ENCODE measurements at regions not wholly inside any gene's neighbourhood (a gene's known extent, or its start where the extent isn't known, plus 50 kb on each side); places are given as distances from the start of the nearest gene placed in this dataset.

GRCh38 chr9:91078369-91078695 lies 276.7 kb downstream of the SYK start:
- Histone ChIP-seq H3K4me3 (no peak overlapping the region), H3K4me1 (replicated peaks in 1 of 2) (no peaks in the 10 kb centered on the region), H3K27ac (peak overlapping the region in 1 of 5 donors; percentile 25), H3K27me3 (no peaks in the 10 kb centered on the region), H3K9me3 (replicated peaks in 1 of 3) (no peaks in the 10 kb centered on the region), H3K36me3 (replicated peaks in 1 of 2) (no peaks in the 10 kb centered on the region)
- DNase-seq = peak in 1 of 7 donors; percentile 13
- TF ChIP-seq POLR2A (IDR thresholded peaks at IDR 0.05) = no peak
- TF ChIP-seq CTCF (IDR thresholded peaks at IDR 0.05) = no peak
- WGBS, 4 donors = 86 to 90% (median 88%) methylated on average over 5 of the region's 5 CpGs
- intact Hi-C loops (cut with DNase I) = no loop called here

GRCh38 chr9:91082731-91083130 lies 279.0 kb downstream of the AUH start:
- H3K27me3 ChIP-seq = no peaks in the 10 kb centered on the region
- H3K4me3 ChIP-seq = no peak overlapping the region
- no peaks in the 10 kb centered on the region for H3K9me3 ChIP-seq (replicated peaks in 1 of 3)
- intact Hi-C loops (cut with DNase I) = no loop called here
- no peak overlapping the region for H3K27ac ChIP-seq
- TF ChIP-seq POLR2A (IDR thresholded peaks at IDR 0.05) (no peak), CTCF (IDR thresholded peaks at IDR 0.05) (no peak)
- no peaks in the 10 kb centered on the region for H3K4me1 ChIP-seq (replicated peaks in 1 of 2)
- 72 to 86% (median 80%) methylated on average over 4 of the region's 4 CpGs for WGBS, 4 donors
- no peak for DNase-seq
- H3K36me3 ChIP-seq (replicated peaks in 1 of 2) = no peaks in the 10 kb centered on the region

DNA sequence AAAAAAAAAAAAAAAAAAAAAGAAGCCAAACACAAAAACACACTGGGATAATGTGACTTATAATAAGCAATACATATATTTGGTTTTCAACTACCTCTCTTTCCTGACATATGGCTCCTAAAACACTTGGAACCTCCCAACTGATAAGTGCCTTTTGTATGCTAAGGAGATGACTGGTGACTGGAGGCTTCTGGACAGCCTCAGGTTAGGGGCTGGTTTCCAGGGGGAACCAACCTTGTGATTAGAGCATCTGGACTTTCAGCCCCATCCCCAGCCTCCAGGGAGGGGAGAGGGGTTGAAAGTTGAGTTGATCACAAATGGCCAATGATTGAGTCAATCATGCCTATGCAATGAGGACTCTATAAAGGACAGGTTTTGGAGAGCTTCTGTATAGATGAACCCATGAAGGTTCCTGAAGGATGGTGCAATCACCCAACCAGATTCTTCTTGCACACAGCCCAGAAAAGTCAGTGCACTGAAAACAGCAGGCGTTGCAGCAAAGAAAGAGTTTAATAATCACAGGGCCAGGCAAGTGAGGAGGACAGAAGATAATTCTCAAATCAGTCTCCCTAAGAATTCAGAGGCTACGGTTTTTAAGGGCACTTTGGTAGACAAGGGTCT lies 276.7 kb downstream of the AUH start:
- Histone ChIP-seq H3K27me3 (no peaks in the 10 kb centered on the region), H3K4me1 (replicated peaks in 1 of 2) (no peaks in the 10 kb centered on the region), H3K9me3 (replicated peaks in 1 of 3) (no peaks in the 10 kb centered on the region), H3K27ac (no peak overlapping the region), H3K36me3 (replicated peaks in 1 of 2) (no peaks in the 10 kb centered on the region), H3K4me3 (no peak overlapping the region)
- TF ChIP-seq POLR2A (IDR thresholded peaks at IDR 0.05) = no peak
- TF ChIP-seq CTCF (IDR thresholded peaks at IDR 0.05) = no peak
- DNase-seq = no peak
- 68 to 85% (median 75%) methylated on average over 2 of the region's 2 CpGs for WGBS, 4 donors
- intact Hi-C loops (cut with DNase I) = no loop called here

DNA sequence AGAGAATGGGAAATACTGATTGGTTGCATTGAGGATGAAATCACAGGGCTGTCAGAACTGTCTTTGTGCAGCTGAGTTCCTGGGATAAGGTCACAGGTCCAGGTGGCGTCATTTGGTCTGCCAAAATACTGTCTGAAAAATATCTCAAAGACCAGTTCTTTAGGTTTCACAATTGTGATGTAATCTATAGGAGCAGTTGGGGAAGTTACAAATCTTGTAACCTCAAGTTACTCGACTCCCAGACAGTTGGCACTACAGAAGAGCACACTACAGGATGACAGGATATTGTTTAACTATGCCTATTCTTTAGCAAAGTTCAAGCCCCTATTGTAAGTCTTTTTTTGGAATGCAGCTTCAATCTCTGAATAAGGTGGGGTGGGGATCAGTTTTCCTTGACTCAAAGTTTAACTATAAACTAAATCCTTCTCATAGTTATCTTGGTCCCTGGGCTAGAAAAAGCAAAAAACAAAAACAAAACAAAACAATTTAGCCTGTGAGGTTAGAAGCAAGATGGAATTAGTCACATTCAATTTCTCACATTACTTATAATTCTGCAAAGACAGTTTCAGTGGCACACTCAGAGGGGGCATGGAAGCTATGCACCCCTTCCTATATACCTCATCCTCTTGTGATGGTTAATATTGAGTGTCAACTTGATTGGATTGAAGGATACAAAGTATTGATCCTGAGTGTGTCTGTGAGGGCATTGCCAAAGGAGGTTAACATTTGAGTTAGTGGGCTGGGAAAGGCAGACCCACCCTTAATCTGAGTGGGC lies 276.0 kb downstream of the AUH start:
- intact Hi-C loops (cut with DNase I) = no loop called here
- no peak for DNase-seq
- Histone ChIP-seq H3K4me1 (replicated peaks in 1 of 2) (no peaks in the 10 kb centered on the region), H3K36me3 (replicated peaks in 1 of 2) (no peaks in the 10 kb centered on the region), H3K27ac (no peak overlapping the region), H3K9me3 (replicated peaks in 1 of 3) (no peaks in the 10 kb centered on the region), H3K27me3 (no peaks in the 10 kb centered on the region), H3K4me3 (no peak overlapping the region)
- WGBS, 4 donors = 33 to 80% (median 59%) methylated on average over 2 of the region's 2 CpGs
- TF ChIP-seq CTCF (IDR thresholded peaks at IDR 0.05) = no peak
- no peak for TF ChIP-seq POLR2A (IDR thresholded peaks at IDR 0.05)
